PC-3 (cell line): ENCODE measurements at regions not wholly inside any gene's neighbourhood (a gene's known extent, or its start where the extent isn't known, plus 50 kb on each side); places are given as distances from the start of the nearest gene placed in this dataset.

Source experiments
- CTCF ChIP-seq: fragments of 300-600 bp; sonication (generic); conservative IDR thresholded peaks from 2 replicates; pipeline ENCODE4 v1.5.1; 2017; ENCODE audit warnings: antibody characterized with exemption, low read depth, mild to moderate bottlenecking, low read length
- EZH2 ChIP-seq: fragments of 300-600 bp; sonication (generic); IDR thresholded peaks from one replicate; pipeline ENCODE4 v1.6.1; 2017; ENCODE audit warnings: antibody characterized with exemption, mild to moderate bottlenecking, low read length; ENCODE audit not compliant: unreplicated experiment
- EZH2phosphoT487 ChIP-seq: fragments of 300-600 bp; sonication (generic); IDR thresholded peaks from 2 replicates; pipeline ENCODE4 v1.6.1; 2018; ENCODE audit warnings: mild to moderate bottlenecking, antibody characterized with exemption, low read length, borderline replicate concordance

GRCh38 chr9:29435368-29435767, 1862.1 kb upstream of the C9orf72 start:
- TF ChIP-seq CTCF (no peak), EZH2phosphoT487 (no peak), EZH2 (no peak)
